ENCODE measurements at regions not wholly inside any gene's neighbourhood (a gene's known extent, or its start where the extent isn't known, plus 50 kb on each side); places are given as distances from the start of the nearest gene placed in this dataset.

- no peaks in the 10 kb centered on the region for H3K36me3 Mint-ChIP-seq (ENCODE audit: low read depth, unreplicated experiment)
- no peaks in the 10 kb centered on the region for H4K20me1 ChIP-seq (ENCODE audit: insufficient read depth, low read length)
- H3K4me3 Mint-ChIP-seq (ENCODE audit: unreplicated experiment), result no peak overlapping the region
- H3K4me1 ChIP-seq (ENCODE audit: insufficient read depth, low read length), result no peaks in the 10 kb centered on the region
- H3K79me2 ChIP-seq (ENCODE audit: insufficient read depth, low read length), result no peaks in the 10 kb centered on the region
- no peak overlapping the region for H3K27ac Mint-ChIP-seq (ENCODE audit: unreplicated experiment)
- DNase-seq (ENCODE audit: low read depth) (no peak), FAIRE-seq (no peak)
- H2AFZ ChIP-seq (ENCODE audit: low read depth, low read length), result no peak overlapping the region
- no peaks in the 10 kb centered on the region for H3K36me3 ChIP-seq (ENCODE audit: insufficient read depth, low read length)
- H3K9ac ChIP-seq (ENCODE audit: low read length), result no peak overlapping the region
- no peaks in the 10 kb centered on the region for H3K9me3 ChIP-seq (ENCODE audit: insufficient read depth, low read depth, low read length)
- H3K4me3 ChIP-seq (ENCODE audit: insufficient read depth, low read depth, low read length), result no peak overlapping the region
- TF ChIP-seq EZH2 (IDR thresholded peaks at IDR 0.05; ENCODE audit: insufficient read depth, low read length), result no peak
- no peak for TF ChIP-seq CTCF (IDR thresholded peaks at IDR 0.05; ENCODE audit: insufficient read depth, low read depth, low read length)
- H3K4me2 ChIP-seq (ENCODE audit: low read length), result no peak overlapping the region
- no peak overlapping the region for H3K27ac ChIP-seq (ENCODE audit: low read depth, low read length)
- no peaks in the 10 kb centered on the region for H3K4me1 Mint-ChIP-seq (ENCODE audit: low read depth, unreplicated experiment)
- H3K9me3 Mint-ChIP-seq (ENCODE audit: unreplicated experiment), result no peaks in the 10 kb centered on the region
- H3K27me3 Mint-ChIP-seq (ENCODE audit: low read depth, unreplicated experiment), result no peaks in the 10 kb centered on the region
- no peaks in the 10 kb centered on the region for H3K27me3 ChIP-seq (ENCODE audit: insufficient read depth, low read length)
Observed at GRCh38 chrX:91331476-91331875, 103.2 kb upstream of the PABPC5 start.
